ENCODE measurements at regions not wholly inside any gene's neighbourhood (a gene's known extent, or its start where the extent isn't known, plus 50 kb on each side); places are given as distances from the start of the nearest gene placed in this dataset.

GRCh38 chr16:22688463-22688862 is 125.5 kb upstream of the HS3ST2 start:
- DNase-seq (ENCODE audit: low spot score), result no peak
- TF ChIP-seq CTCF (IDR thresholded peaks at IDR 0.05; ENCODE audit: borderline replicate concordance, control extremely low read depth, extremely low read depth, insufficient read depth, missing control alignments), result no peak
- in situ Hi-C loops (cut with MboI; ENCODE audit: low sequenced_read_pairs, unreplicated experiment), result no loop called here

- no peak for TF ChIP-seq CTCF (IDR thresholded peaks at IDR 0.05; ENCODE audit: borderline replicate concordance, control extremely low read depth, extremely low read depth, insufficient read depth, missing control alignments)
- DNase-seq (ENCODE audit: low spot score), result no peak
- in situ Hi-C loops (cut with MboI; ENCODE audit: low sequenced_read_pairs, unreplicated experiment), result no loop called here
These were observed 125.0 kb upstream of the HS3ST2 start for GRCh38 chr16:22688930-22689329.

- no peak for TF ChIP-seq CTCF (IDR thresholded peaks at IDR 0.05; ENCODE audit: borderline replicate concordance, control extremely low read depth, extremely low read depth, insufficient read depth, missing control alignments)
- in situ Hi-C loops (cut with MboI; ENCODE audit: low sequenced_read_pairs, unreplicated experiment), result no loop called here
- DNase-seq (ENCODE audit: low spot score), result no peak
These were observed 122.6 kb upstream of the HS3ST2 start for GRCh38 chr16:22691335-22691734.

DNA sequence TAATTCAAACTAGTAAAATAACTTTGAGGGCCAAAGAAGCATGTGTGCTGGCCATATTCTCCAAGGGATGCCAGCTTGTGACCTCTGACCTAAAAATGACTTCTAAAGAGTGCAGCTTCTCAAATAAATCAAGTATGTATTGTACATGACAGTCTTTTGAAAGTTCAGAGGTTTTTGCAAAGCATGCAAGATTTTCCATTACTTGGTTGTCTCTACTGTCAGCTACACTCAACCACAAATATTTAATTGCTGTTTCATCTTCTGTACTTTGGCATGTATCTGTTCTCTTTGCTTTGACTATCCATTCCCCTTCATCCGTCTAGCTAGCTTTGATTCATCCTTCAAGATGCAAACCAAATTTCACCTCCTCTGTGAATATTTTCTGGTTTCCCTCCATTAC is 121.9 kb upstream of the HS3ST2 start:
- DNase-seq (ENCODE audit: low spot score), result no peak
- in situ Hi-C loops (cut with MboI; ENCODE audit: low sequenced_read_pairs, unreplicated experiment), result no loop called here
- TF ChIP-seq CTCF (IDR thresholded peaks at IDR 0.05; ENCODE audit: borderline replicate concordance, control extremely low read depth, extremely low read depth, insufficient read depth, missing control alignments), result no peak

GRCh38 chr16:22692916-22693637 is 120.9 kb upstream of the HS3ST2 start:
- TF ChIP-seq CTCF (IDR thresholded peaks at IDR 0.05; ENCODE audit: borderline replicate concordance, control extremely low read depth, extremely low read depth, insufficient read depth, missing control alignments), result no peak
- in situ Hi-C loops (cut with MboI; ENCODE audit: low sequenced_read_pairs, unreplicated experiment), result no loop called here
- DNase-seq (ENCODE audit: low spot score), result no peak

DNA sequence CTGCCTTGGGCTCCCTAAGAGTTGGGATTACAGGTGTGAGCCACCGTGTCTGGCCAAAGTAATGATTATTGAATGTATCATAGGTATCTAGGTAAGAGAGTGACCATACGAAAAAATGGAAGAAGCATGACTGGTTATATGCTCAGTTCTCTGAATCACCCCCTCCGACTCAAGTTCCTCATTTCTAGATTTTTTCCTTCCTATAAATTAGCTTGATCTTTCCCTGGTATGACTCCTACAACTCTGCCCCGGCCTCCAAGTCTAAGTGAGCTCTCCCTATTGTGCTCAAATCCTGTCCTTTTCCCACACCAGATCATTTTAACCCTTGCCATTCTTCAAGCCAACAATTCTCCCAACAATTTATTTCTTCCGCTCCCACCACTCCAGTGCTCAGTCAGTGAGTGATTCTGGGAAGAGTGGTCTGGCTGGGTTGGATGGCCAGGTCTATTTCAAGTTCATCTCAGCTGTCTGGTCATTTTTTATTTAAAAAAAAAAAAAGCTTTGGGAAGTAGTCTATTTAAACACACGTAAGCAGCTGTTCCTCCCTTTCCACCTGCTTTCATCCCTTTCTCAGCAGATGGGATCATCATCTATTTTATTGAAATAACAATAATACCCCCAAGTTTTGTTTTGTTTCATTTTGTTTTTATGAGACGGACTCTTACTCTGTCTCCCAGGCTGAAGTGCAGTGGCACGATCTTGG is 120.2 kb upstream of the HS3ST2 start:
- no peak for DNase-seq (ENCODE audit: low spot score)
- no peak for TF ChIP-seq CTCF (IDR thresholded peaks at IDR 0.05; ENCODE audit: borderline replicate concordance, control extremely low read depth, extremely low read depth, insufficient read depth, missing control alignments)
- in situ Hi-C loops (cut with MboI; ENCODE audit: low sequenced_read_pairs, unreplicated experiment), result no loop called here
